Activated CD4-positive, alpha-beta T cell treated with anti-CD3 and anti-CD28 coated beads for 36 hours (primary cell): ENCODE measurements at regions not wholly inside any gene's neighbourhood (a gene's known extent, or its start where the extent isn't known, plus 50 kb on each side); places are given as distances from the start of the nearest gene placed in this dataset.

ENCODE experiments used
- ATAC-seq: fragments of 200-7000 bp; cut with Tn5 transposase; one replicate; pipeline ENCODE4 v1.10.0; 2021; ENCODE audit warnings: mild to moderate bottlenecking, moderate library complexity
- CTCF ChIA-PET: fragments of 350-600 bp; sonication (Branson Sonifier 250); formaldehyde crosslinking; loops from one replicate; lab custom pipeline; 2021; ENCODE audit warnings: antibody characterized with exemption; lab: Charles Lee
- POLR2A ChIA-PET: fragments of 350-600 bp; sonication (Branson Sonifier 250); formaldehyde crosslinking; loops from one replicate; lab custom pipeline; 2021; ENCODE audit warnings: antibody characterized with exemption, inconsistent platforms; lab: Charles Lee
- DNase-seq: peaks from one replicate; pipeline ENCODE4 v3.0.0-alpha.2; 2020
- H3K27ac Mint-ChIP-seq: one replicate; pipeline ENCODE4 v1.8.0; 2021; ENCODE audit warnings: mixed read lengths
- H3K27me3 Mint-ChIP-seq: one replicate; pipeline ENCODE4 v1.8.0; 2021; ENCODE audit warnings: mixed read lengths
- H3K36me3 Mint-ChIP-seq: one replicate; pipeline ENCODE4 v1.8.0; 2021; ENCODE audit warnings: low read depth, mixed read lengths
- H3K4me1 Mint-ChIP-seq: one replicate; pipeline ENCODE4 v1.8.0; 2021; ENCODE audit warnings: mixed read lengths
- H3K4me3 Mint-ChIP-seq: one replicate; pipeline ENCODE4 v1.8.0; 2021; ENCODE audit warnings: mild to moderate bottlenecking, moderate library complexity, mixed read lengths
- H3K9me3 Mint-ChIP-seq: one replicate; pipeline ENCODE4 v1.8.0; 2021; ENCODE audit warnings: low read depth, mixed read lengths
- intact Hi-C, 2 experiments: fragments of 100-400 bp; cut with DNase I in 1 of 2; cut with micrococcal nuclease in 1 of 2; formaldehyde crosslinking; loops; one replicate each; pipeline versions ENCODE4 v1.14.2 to v1.15.1; 2022 to 2024; cut with DNase I, micrococcal nuclease

- Mint-ChIP-seq H3K27me3 (peaks cover 16% of the 10 kb centered on the region), H3K9me3 (no peaks in the 10 kb centered on the region), H3K36me3 (no peaks in the 10 kb centered on the region), H3K4me3 (no peak overlapping the region), H3K4me1 (no peaks in the 10 kb centered on the region), H3K27ac (no peak overlapping the region)
- intact Hi-C loops, result no loop called here
- DNase-seq (no peak), ATAC-seq (no peak)
- ChIA-PET CTCF (interaction anchor here (0.6 to 1.7 kb wide), 4 partner anchors 13 to 138 kb away, joined by 3 to 4 read pairs (median 3); no protein-coding TSS in a partner anchor), POLR2A (no interaction called here)
Measured at GRCh38 chr12:4992871-4993270, 50.8 kb upstream of the KCNA5 start.
